ENCODE measurements at regions not wholly inside any gene's neighbourhood (a gene's known extent, or its start where the extent isn't known, plus 50 kb on each side); places are given as distances from the start of the nearest gene placed in this dataset.

- no peak overlapping the region for H2AK5ac ChIP-seq (ENCODE audit: low read length)
- no peak overlapping the region for H3K4ac ChIP-seq (ENCODE audit: low read depth, low read length)
- no peaks in the 10 kb centered on the region for H3K79me2 ChIP-seq (ENCODE audit: control insufficient read depth, insufficient read depth, low read length)
- no peaks in the 10 kb centered on the region for H3K4me1 ChIP-seq (ENCODE audit: control insufficient read depth, low read depth, low read length)
- H3K36me3 ChIP-seq (ENCODE audit: control insufficient read depth, insufficient read depth, low read length), result no peaks in the 10 kb centered on the region
- WGBS (ENCODE audit: extremely low coverage, insufficient coverage, low lambda C conversion rate), result no CpG with 5 or more reads among the region's 7 CpGs
- H3K23ac ChIP-seq (ENCODE audit: low read length), result no peak overlapping the region
- no peak overlapping the region for H3K9ac ChIP-seq (ENCODE audit: low read length)
- no peak for DNase-seq
- H3K4me2 ChIP-seq (ENCODE audit: low read length), result no peak overlapping the region
- H2BK15ac ChIP-seq (replicated peaks; ENCODE audit: low read depth), result no peak overlapping the region
- no peak overlapping the region for H2BK120ac ChIP-seq (ENCODE audit: low read depth, low read length)
- H3K18ac ChIP-seq (ENCODE audit: low read length), result no peak overlapping the region
- no peak overlapping the region for H2BK5ac ChIP-seq (ENCODE audit: low read length)
- no peak overlapping the region for H4K5ac ChIP-seq (ENCODE audit: low read length)
- no peak overlapping the region for H3K4me3 ChIP-seq (ENCODE audit: low read length)
- no peak overlapping the region for H3K27ac ChIP-seq (ENCODE audit: low read depth, low read length)
- H3K27me3 ChIP-seq (ENCODE audit: insufficient read depth, low read length, poor library complexity), result no peaks in the 10 kb centered on the region
- H4K8ac ChIP-seq (ENCODE audit: low read depth, low read length), result no peak overlapping the region
- H3K56ac ChIP-seq (ENCODE audit: low read length), result no peak overlapping the region
- no peaks in the 10 kb centered on the region for H3K79me1 ChIP-seq (ENCODE audit: low read length)
These were observed 96.6 kb upstream of the ABCA1 start for GRCh38 chr9:105024529-105024928.

GRCh38 chr9:105026451-105026850 is 98.5 kb upstream of the ABCA1 start:
- DNase-seq, result no peak
- no peak overlapping the region for H3K9ac ChIP-seq (ENCODE audit: low read length)
- no peaks in the 10 kb centered on the region for H3K27me3 ChIP-seq (ENCODE audit: insufficient read depth, low read length, poor library complexity)
- H3K4me2 ChIP-seq (ENCODE audit: low read length), result no peak overlapping the region
- no peak overlapping the region for H3K18ac ChIP-seq (ENCODE audit: low read length)
- no peak overlapping the region for H4K5ac ChIP-seq (ENCODE audit: low read length)
- no peak overlapping the region for H3K4ac ChIP-seq (ENCODE audit: low read depth, low read length)
- H3K23ac ChIP-seq (ENCODE audit: low read length), result no peak overlapping the region
- H3K4me3 ChIP-seq (ENCODE audit: low read length), result no peak overlapping the region
- WGBS (ENCODE audit: extremely low coverage, insufficient coverage, low lambda C conversion rate), result no CpG with 5 or more reads among the region's 1 CpG
- no peak overlapping the region for H2BK15ac ChIP-seq (replicated peaks; ENCODE audit: low read depth)
- H3K36me3 ChIP-seq (ENCODE audit: control insufficient read depth, insufficient read depth, low read length), result no peaks in the 10 kb centered on the region
- H3K27ac ChIP-seq (ENCODE audit: low read depth, low read length), result no peak overlapping the region
- H4K8ac ChIP-seq (ENCODE audit: low read depth, low read length), result no peak overlapping the region
- H2AK5ac ChIP-seq (ENCODE audit: low read length), result no peak overlapping the region
- H3K79me2 ChIP-seq (ENCODE audit: control insufficient read depth, insufficient read depth, low read length), result no peaks in the 10 kb centered on the region
- H2BK120ac ChIP-seq (ENCODE audit: low read depth, low read length), result no peak overlapping the region
- H3K4me1 ChIP-seq (ENCODE audit: control insufficient read depth, low read depth, low read length), result no peaks in the 10 kb centered on the region
- H3K56ac ChIP-seq (ENCODE audit: low read length), result no peak overlapping the region
- H3K79me1 ChIP-seq (ENCODE audit: low read length), result no peaks in the 10 kb centered on the region
- H2BK5ac ChIP-seq (ENCODE audit: low read length), result no peak overlapping the region

- H3K4me1 ChIP-seq (ENCODE audit: control insufficient read depth, low read depth, low read length), result no peaks in the 10 kb centered on the region
- H3K4ac ChIP-seq (ENCODE audit: low read depth, low read length), result no peak overlapping the region
- H3K27me3 ChIP-seq (ENCODE audit: insufficient read depth, low read length, poor library complexity), result no peaks in the 10 kb centered on the region
- H3K79me1 ChIP-seq (ENCODE audit: low read length), result no peaks in the 10 kb centered on the region
- no peak overlapping the region for H3K56ac ChIP-seq (ENCODE audit: low read length)
- no peak for DNase-seq
- no peak overlapping the region for H2BK5ac ChIP-seq (ENCODE audit: low read length)
- H3K9ac ChIP-seq (ENCODE audit: low read length), result no peak overlapping the region
- no peak overlapping the region for H2AK5ac ChIP-seq (ENCODE audit: low read length)
- no peaks in the 10 kb centered on the region for H3K79me2 ChIP-seq (ENCODE audit: control insufficient read depth, insufficient read depth, low read length)
- H2BK120ac ChIP-seq (ENCODE audit: low read depth, low read length), result no peak overlapping the region
- H3K4me2 ChIP-seq (ENCODE audit: low read length), result no peak overlapping the region
- no peak overlapping the region for H3K23ac ChIP-seq (ENCODE audit: low read length)
- no peak overlapping the region for H2BK15ac ChIP-seq (replicated peaks; ENCODE audit: low read depth)
- no peak overlapping the region for H4K8ac ChIP-seq (ENCODE audit: low read depth, low read length)
- H3K36me3 ChIP-seq (ENCODE audit: control insufficient read depth, insufficient read depth, low read length), result no peaks in the 10 kb centered on the region
- H3K4me3 ChIP-seq (ENCODE audit: low read length), result no peak overlapping the region
- no peak overlapping the region for H3K27ac ChIP-seq (ENCODE audit: low read depth, low read length)
- H4K5ac ChIP-seq (ENCODE audit: low read length), result no peak overlapping the region
- no CpG with 5 or more reads among the region's 2 CpGs for WGBS (ENCODE audit: extremely low coverage, insufficient coverage, low lambda C conversion rate)
- H3K18ac ChIP-seq (ENCODE audit: low read length), result no peak overlapping the region
These were observed 99.1 kb upstream of the ABCA1 start for GRCh38 chr9:105027084-105027483.

- DNase-seq, result no peak
- WGBS (ENCODE audit: extremely low coverage, insufficient coverage, low lambda C conversion rate), result no CpG with 5 or more reads among the region's 3 CpGs
- Histone ChIP-seq H2BK120ac (ENCODE audit: low read depth, low read length) (no peak overlapping the region), H3K4me1 (ENCODE audit: control insufficient read depth, low read depth, low read length) (no peaks in the 10 kb centered on the region), H2BK15ac (replicated peaks; ENCODE audit: low read depth) (no peak overlapping the region), H3K18ac (ENCODE audit: low read length) (no peak overlapping the region), H3K23ac (ENCODE audit: low read length) (no peak overlapping the region), H3K27me3 (ENCODE audit: insufficient read depth, low read length, poor library complexity) (no peaks in the 10 kb centered on the region), H3K4ac (ENCODE audit: low read depth, low read length) (no peak overlapping the region), H3K4me2 (ENCODE audit: low read length) (no peak overlapping the region), H3K4me3 (ENCODE audit: low read length) (no peak overlapping the region), H2AK5ac (ENCODE audit: low read length) (no peak overlapping the region), H3K79me1 (ENCODE audit: low read length) (no peaks in the 10 kb centered on the region), H4K5ac (ENCODE audit: low read length) (no peak overlapping the region), H3K56ac (ENCODE audit: low read length) (no peak overlapping the region), H3K9ac (ENCODE audit: low read length) (no peak overlapping the region), H2BK5ac (ENCODE audit: low read length) (no peak overlapping the region), H4K8ac (ENCODE audit: low read depth, low read length) (no peak overlapping the region), H3K36me3 (ENCODE audit: control insufficient read depth, insufficient read depth, low read length) (no peaks in the 10 kb centered on the region), H3K27ac (ENCODE audit: low read depth, low read length) (no peak overlapping the region), H3K79me2 (ENCODE audit: control insufficient read depth, insufficient read depth, low read length) (no peaks in the 10 kb centered on the region)
These were observed 102.3 kb upstream of the ABCA1 start for GRCh38 chr9:105030285-105030684.

GRCh38 chr9:105037139-105037538 is 109.2 kb upstream of the ABCA1 start:
- Histone ChIP-seq H2AK5ac (ENCODE audit: low read length) (no peak overlapping the region), H3K9ac (ENCODE audit: low read length) (no peak overlapping the region), H2BK15ac (replicated peaks; ENCODE audit: low read depth) (no peak overlapping the region), H2BK120ac (ENCODE audit: low read depth, low read length) (no peak overlapping the region), H3K27ac (ENCODE audit: low read depth, low read length) (no peak overlapping the region), H3K79me1 (ENCODE audit: low read length) (no peaks in the 10 kb centered on the region), H3K4ac (ENCODE audit: low read depth, low read length) (no peak overlapping the region), H3K4me2 (ENCODE audit: low read length) (no peak overlapping the region), H3K27me3 (ENCODE audit: insufficient read depth, low read length, poor library complexity) (no peaks in the 10 kb centered on the region), H4K5ac (ENCODE audit: low read length) (no peak overlapping the region), H3K18ac (ENCODE audit: low read length) (no peak overlapping the region), H3K79me2 (ENCODE audit: control insufficient read depth, insufficient read depth, low read length) (no peaks in the 10 kb centered on the region), H3K23ac (ENCODE audit: low read length) (no peak overlapping the region), H3K36me3 (ENCODE audit: control insufficient read depth, insufficient read depth, low read length) (no peaks in the 10 kb centered on the region), H3K56ac (ENCODE audit: low read length) (no peak overlapping the region), H3K4me3 (ENCODE audit: low read length) (no peak overlapping the region), H2BK5ac (ENCODE audit: low read length) (no peak overlapping the region), H3K4me1 (ENCODE audit: control insufficient read depth, low read depth, low read length) (no peaks in the 10 kb centered on the region), H4K8ac (ENCODE audit: low read depth, low read length) (no peak overlapping the region)
- DNase-seq, result no peak
- no CpG with 5 or more reads among the region's 1 CpG for WGBS (ENCODE audit: extremely low coverage, insufficient coverage, low lambda C conversion rate)

DNA sequence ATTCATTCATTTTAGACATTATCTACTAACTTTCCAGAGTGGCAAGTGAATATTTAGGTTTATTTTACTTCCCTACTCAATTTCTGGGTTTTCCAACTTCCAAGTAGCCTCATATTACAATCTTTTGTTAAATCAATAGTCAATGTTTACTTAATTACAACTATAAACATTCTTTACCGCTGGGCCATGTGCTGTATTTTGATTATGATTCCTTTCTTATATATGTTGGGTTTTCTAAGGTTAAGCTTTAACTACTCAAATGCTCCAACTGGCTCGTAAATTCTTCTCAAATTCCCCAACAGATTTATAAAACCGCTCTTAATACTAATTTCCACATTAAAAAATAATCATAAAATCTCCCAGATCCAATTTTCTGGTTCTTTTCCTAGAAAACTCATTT is 110.1 kb upstream of the ABCA1 start:
- no peak overlapping the region for H2BK5ac ChIP-seq (ENCODE audit: low read length)
- no peak overlapping the region for H3K4ac ChIP-seq (ENCODE audit: low read depth, low read length)
- no peak overlapping the region for H3K56ac ChIP-seq (ENCODE audit: low read length)
- no peak overlapping the region for H2BK120ac ChIP-seq (ENCODE audit: low read depth, low read length)
- 100% methylated on average over 2 of the region's 3 CpGs for WGBS (ENCODE audit: extremely low coverage, insufficient coverage, low lambda C conversion rate)
- H3K4me3 ChIP-seq (ENCODE audit: low read length), result no peak overlapping the region
- H3K4me1 ChIP-seq (ENCODE audit: control insufficient read depth, low read depth, low read length), result no peaks in the 10 kb centered on the region
- no peak overlapping the region for H2BK15ac ChIP-seq (replicated peaks; ENCODE audit: low read depth)
- no peak overlapping the region for H4K5ac ChIP-seq (ENCODE audit: low read length)
- H3K23ac ChIP-seq (ENCODE audit: low read length), result no peak overlapping the region
- no peak overlapping the region for H3K4me2 ChIP-seq (ENCODE audit: low read length)
- H3K9ac ChIP-seq (ENCODE audit: low read length), result no peak overlapping the region
- no peak overlapping the region for H2AK5ac ChIP-seq (ENCODE audit: low read length)
- H3K79me1 ChIP-seq (ENCODE audit: low read length), result no peaks in the 10 kb centered on the region
- H3K27ac ChIP-seq (ENCODE audit: low read depth, low read length), result no peak overlapping the region
- H3K18ac ChIP-seq (ENCODE audit: low read length), result no peak overlapping the region
- no peaks in the 10 kb centered on the region for H3K27me3 ChIP-seq (ENCODE audit: insufficient read depth, low read length, poor library complexity)
- H4K8ac ChIP-seq (ENCODE audit: low read depth, low read length), result no peak overlapping the region
- no peaks in the 10 kb centered on the region for H3K36me3 ChIP-seq (ENCODE audit: control insufficient read depth, insufficient read depth, low read length)
- no peaks in the 10 kb centered on the region for H3K79me2 ChIP-seq (ENCODE audit: control insufficient read depth, insufficient read depth, low read length)
- DNase-seq, result no peak

Data from mesendoderm (in vitro differentiated cells).